Mesenchymal stem cell (in vitro differentiated cells and primary cell): ENCODE measurements at regions not wholly inside any gene's neighbourhood (a gene's known extent, or its start where the extent isn't known, plus 50 kb on each side); places are given as distances from the start of the nearest gene placed in this dataset.

Experiments used
- DNase-seq: peaks from one replicate; pipeline ENCODE4 v3.0.0-alpha.2; 2013
- H2AFZ ChIP-seq: one replicate; pipeline ENCODE4 v1.6.1; 2013; ENCODE audit warnings: low read depth, mild to moderate bottlenecking, control low read depth, inconsistent platforms, low read length, moderate library complexity
- H2AK5ac ChIP-seq: 2 replicates; pipeline ENCODE4 v1.6.1; 2013; ENCODE audit warnings: low read length, moderate library complexity, mild to moderate bottlenecking, inconsistent platforms; ENCODE audit not compliant: severe bottlenecking
- H2BK120ac ChIP-seq: one replicate; pipeline ENCODE4 v1.6.1; 2013; ENCODE audit warnings: low read depth, mild to moderate bottlenecking, inconsistent platforms, low read length, moderate library complexity
- H2BK12ac ChIP-seq, 2 experiments: one replicate each; pipeline ENCODE4 v1.6.1; 2013; ENCODE audit warnings: inconsistent platforms in 2 of 2, low read length in 2 of 2, mild to moderate bottlenecking in 2 of 2, moderate library complexity in 2 of 2, control low read depth in 1 of 2
- H2BK15ac ChIP-seq: one replicate; pipeline ENCODE4 v1.6.1; 2013; ENCODE audit warnings: mild to moderate bottlenecking, low read depth, inconsistent platforms; ENCODE audit not compliant: poor library complexity, severe bottlenecking
- H2BK5ac ChIP-seq: 2 replicates; pipeline ENCODE4 v1.6.1; 2013; ENCODE audit warnings: low read depth, mild to moderate bottlenecking, low read length, control low read depth, inconsistent platforms; ENCODE audit not compliant: poor library complexity, severe bottlenecking
- H3K14ac ChIP-seq, 2 experiments: one replicate each; pipeline ENCODE4 v1.6.1; 2013; ENCODE audit warnings: inconsistent platforms in 2 of 2, low read length in 2 of 2, control low read depth in 1 of 2, mild to moderate bottlenecking in 1 of 2, moderate library complexity in 1 of 2
- H3K18ac ChIP-seq, 2 experiments: one replicate each; pipeline ENCODE4 v1.6.1; 2013; ENCODE audit warnings: inconsistent platforms in 2 of 2, low read length in 2 of 2, control low read depth in 1 of 2, low read depth in 1 of 2, mild to moderate bottlenecking in 1 of 2
- H3K23ac ChIP-seq, 2 experiments: one replicate each; pipeline ENCODE4 v1.6.1; 2013; ENCODE audit warnings: inconsistent platforms in 2 of 2, low read length in 2 of 2, mild to moderate bottlenecking in 2 of 2, moderate library complexity in 2 of 2, control low read depth in 1 of 2
- H3K27ac ChIP-seq: 2 replicates; pipeline ENCODE4 v1.5.1; 2013; ENCODE audit warnings: mild to moderate bottlenecking, moderate library complexity, low read length, control low read depth, inconsistent platforms; ENCODE audit not compliant: poor library complexity, severe bottlenecking
- H3K27me3 ChIP-seq, 2 experiments: 2 replicates each; pipeline versions ENCODE4 v1.6.1 to v1.7.0; 2013; ENCODE audit warnings: low read length in 2 of 2, mild to moderate bottlenecking in 2 of 2, moderate library complexity in 2 of 2, control low read depth in 1 of 2, inconsistent platforms in 1 of 2; ENCODE audit not compliant: control insufficient read depth in 1 of 2, insufficient read depth in 1 of 2
- H3K36me3 ChIP-seq, 2 experiments: 2 replicates each; pipeline versions ENCODE4 v1.6.1 to v1.7.0; 2013; ENCODE audit warnings: low read length in 2 of 2, control low read depth in 1 of 2, inconsistent platforms in 1 of 2, low read depth in 1 of 2, mild to moderate bottlenecking in 1 of 2; ENCODE audit not compliant: insufficient read depth in 2 of 2, control insufficient read depth in 1 of 2
- H3K4ac ChIP-seq, 2 experiments: one replicate each; pipeline ENCODE4 v1.6.1; 2013; ENCODE audit warnings: inconsistent platforms in 2 of 2, low read length in 2 of 2, mild to moderate bottlenecking in 2 of 2, moderate library complexity in 2 of 2, control low read depth in 1 of 2, low read depth in 1 of 2
- H3K4me1 ChIP-seq: 2 replicates; pipeline ENCODE4 v1.6.1; 2013; ENCODE audit warnings: low read depth, low read length, control low read depth; ENCODE audit not compliant: control insufficient read depth, insufficient read depth
- H3K4me2 ChIP-seq: 2 replicates; pipeline ENCODE4 v1.6.1; 2013; ENCODE audit warnings: low read length, mild to moderate bottlenecking, inconsistent platforms; ENCODE audit not compliant: poor library complexity, severe bottlenecking
- H3K4me3 ChIP-seq, 2 experiments: 2 replicates each; pipeline versions ENCODE4 v1.5.1 to v1.7.0; 2013; ENCODE audit warnings: low read length in 2 of 2, mild to moderate bottlenecking in 2 of 2, control low read depth in 1 of 2, low read depth in 1 of 2; ENCODE audit not compliant: insufficient read depth in 1 of 2
- H3K79me1 ChIP-seq: replicated peaks from 2 replicates; pipeline ENCODE4 v1.6.1; 2013; ENCODE audit warnings: mild to moderate bottlenecking, control low read depth, low read length, inconsistent platforms; ENCODE audit not compliant: poor library complexity, severe bottlenecking
- H3K9ac ChIP-seq: 2 replicates; pipeline ENCODE4 v1.7.0; 2013; ENCODE audit warnings: mild to moderate bottlenecking, low read length, moderate library complexity
- H3K9me3 ChIP-seq: 2 replicates; pipeline ENCODE4 v1.7.0; 2013; ENCODE audit warnings: mild to moderate bottlenecking, low read length; ENCODE audit not compliant: control insufficient read depth
- H4K8ac ChIP-seq: one replicate; pipeline ENCODE4 v1.6.1; 2013; ENCODE audit warnings: inconsistent platforms, mild to moderate bottlenecking, low read length, moderate library complexity
- H4K91ac ChIP-seq: one replicate; pipeline ENCODE4 v1.6.1; 2013; ENCODE audit warnings: mild to moderate bottlenecking, low read length, inconsistent platforms
- WGBS: methylation state at CpG from one replicate; pipeline ENCODE4 v1.1.7; 2013; ENCODE audit warnings: mixed read lengths; 5-methylcytosine and 5-hydroxymethylcytosine counted together

- no peak for DNase-seq
- H2AK5ac ChIP-seq, result no peak overlapping the region
- no peak overlapping the region for H3K9ac ChIP-seq
- no peak overlapping the region for H4K8ac ChIP-seq
- peaks cover 52 to 84% of the 10 kb centered on the region in 2 experiments for H3K27me3 ChIP-seq
- H3K4ac ChIP-seq, result no peak overlapping the region
- H2AFZ ChIP-seq, result no peak overlapping the region
- H3K4me1 ChIP-seq, result no peaks in the 10 kb centered on the region
- no peak overlapping the region for H2BK120ac ChIP-seq
- no peak overlapping the region for H2BK15ac ChIP-seq
- no peak overlapping the region for H3K18ac ChIP-seq
- no peaks in the 10 kb centered on the region for H3K9me3 ChIP-seq
- no peaks in the 10 kb centered on the region for H3K79me1 ChIP-seq
- H3K14ac ChIP-seq, result no peak overlapping the region
- WGBS, result 64% methylated on average over 2 of the region's 6 CpGs
- no peak overlapping the region for H3K4me2 ChIP-seq
- no peak overlapping the region for H3K23ac ChIP-seq
- no peaks in the 10 kb centered on the region for H3K36me3 ChIP-seq
- no peak overlapping the region for H2BK12ac ChIP-seq
- no peak overlapping the region for H4K91ac ChIP-seq
- no peak overlapping the region for H2BK5ac ChIP-seq
- H3K27ac ChIP-seq, result no peak overlapping the region
- no peak overlapping the region for H3K4me3 ChIP-seq
These were observed 269.8 kb downstream of the SKAP2 start for GRCh38 chr7:26594553-26594952.

GRCh38 chr7:26598867-26599266 is 265.5 kb downstream of the SKAP2 start:
- H3K4me1 ChIP-seq, result no peaks in the 10 kb centered on the region
- no peaks in the 10 kb centered on the region for H3K79me1 ChIP-seq
- H3K23ac ChIP-seq, result no peak overlapping the region
- no peak overlapping the region for H3K9ac ChIP-seq
- H3K4ac ChIP-seq, result no peak overlapping the region
- no peak overlapping the region for H2BK15ac ChIP-seq
- no peak overlapping the region for H3K18ac ChIP-seq
- no peak overlapping the region for H4K8ac ChIP-seq
- no peak overlapping the region for H2BK120ac ChIP-seq
- no peak overlapping the region for H2AFZ ChIP-seq
- H2BK12ac ChIP-seq, result no peak overlapping the region
- H3K9me3 ChIP-seq, result no peaks in the 10 kb centered on the region
- no peak for DNase-seq
- H4K91ac ChIP-seq, result no peak overlapping the region
- H3K14ac ChIP-seq, result no peak overlapping the region
- WGBS, result no CpG with 5 or more reads among the region's 2 CpGs
- no peak overlapping the region for H2AK5ac ChIP-seq
- H2BK5ac ChIP-seq, result no peak overlapping the region
- no peaks in the 10 kb centered on the region for H3K36me3 ChIP-seq
- H3K4me3 ChIP-seq, result no peak overlapping the region
- peaks cover 16 to 67% of the 10 kb centered on the region in 2 experiments for H3K27me3 ChIP-seq
- no peak overlapping the region for H3K4me2 ChIP-seq
- no peak overlapping the region for H3K27ac ChIP-seq

DNA sequence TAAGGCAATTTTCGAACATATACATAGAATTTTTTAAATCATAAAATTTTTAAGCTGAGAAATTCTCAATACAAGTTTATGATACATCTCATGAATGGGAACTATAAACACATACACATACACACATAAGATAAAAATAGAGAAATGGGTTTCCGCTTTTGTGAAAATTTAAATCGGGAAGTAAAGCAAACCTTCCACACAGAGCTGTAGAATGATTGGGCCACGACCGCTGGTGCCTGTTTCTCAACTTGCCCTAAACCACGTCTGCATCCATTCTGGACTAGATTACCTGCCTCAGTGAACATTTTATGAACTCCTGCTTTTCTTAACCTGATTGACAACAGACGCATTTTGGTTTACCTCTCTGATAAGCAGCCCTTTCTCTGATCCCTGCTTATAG is 264.4 kb downstream of the SKAP2 start:
- peaks cover 5 to 60% of the 10 kb centered on the region in 2 experiments for H3K27me3 ChIP-seq
- no peak overlapping the region for H2BK5ac ChIP-seq
- no peak overlapping the region for H4K91ac ChIP-seq
- no peak overlapping the region for H3K27ac ChIP-seq
- H3K4me1 ChIP-seq, result no peaks in the 10 kb centered on the region
- no peak overlapping the region for H4K8ac ChIP-seq
- H3K9ac ChIP-seq, result no peak overlapping the region
- no peak overlapping the region for H3K23ac ChIP-seq
- H3K14ac ChIP-seq, result no peak overlapping the region
- no peak overlapping the region for H2BK15ac ChIP-seq
- no peak overlapping the region for H2AFZ ChIP-seq
- H3K9me3 ChIP-seq, result no peaks in the 10 kb centered on the region
- no peaks in the 10 kb centered on the region for H3K79me1 ChIP-seq
- H2AK5ac ChIP-seq, result no peak overlapping the region
- H3K4me3 ChIP-seq, result no peak overlapping the region
- H2BK12ac ChIP-seq, result no peak overlapping the region
- H3K18ac ChIP-seq, result no peak overlapping the region
- no peak overlapping the region for H3K4ac ChIP-seq
- no peaks in the 10 kb centered on the region for H3K36me3 ChIP-seq
- H2BK120ac ChIP-seq, result no peak overlapping the region
- WGBS, result 87% methylated on average over 6 of the region's 7 CpGs
- H3K4me2 ChIP-seq, result no peak overlapping the region
- no peak for DNase-seq

GRCh38 chr7:26600411-26600810 is 264.0 kb downstream of the SKAP2 start:
- Histone ChIP-seq H3K9ac (no peak overlapping the region), H3K18ac (no peak overlapping the region), H2BK12ac (no peak overlapping the region), H3K36me3 (no peaks in the 10 kb centered on the region), H3K23ac (no peak overlapping the region), H4K91ac (no peak overlapping the region), H2AFZ (no peak overlapping the region), H3K4me1 (no peaks in the 10 kb centered on the region), H2BK15ac (no peak overlapping the region), H3K79me1 (no peaks in the 10 kb centered on the region), H3K4me3 (no peak overlapping the region), H2BK120ac (no peak overlapping the region), H3K27ac (no peak overlapping the region), H3K4me2 (no peak overlapping the region), H3K27me3 (peaks cover under 1 to 55% of the 10 kb centered on the region in 2 experiments), H2BK5ac (no peak overlapping the region), H3K14ac (no peak overlapping the region), H3K4ac (no peak overlapping the region), H4K8ac (no peak overlapping the region), H2AK5ac (no peak overlapping the region), H3K9me3 (no peaks in the 10 kb centered on the region)
- no peak for DNase-seq
- 68% methylated on average over 2 of the region's 3 CpGs for WGBS
